Fibroblast of pulmonary artery (primary cell): ENCODE measurements at regions not wholly inside any gene's neighbourhood (a gene's known extent, or its start where the extent isn't known, plus 50 kb on each side); places are given as distances from the start of the nearest gene placed in this dataset.

Source experiments
- DNase-seq: peaks from one replicate; pipeline ENCODE4 v3.0.0-alpha.2; 2010; ENCODE audit warnings: low read depth
- H3K4me3 ChIP-seq: replicated peaks from 2 replicates; pipeline ENCODE4 v1.5.1; 2011; ENCODE audit warnings: low read depth, mild to moderate bottlenecking, control low read depth, low read length, moderate library complexity
- CTCF ChIP-seq: IDR thresholded peaks from 2 replicates; pipeline ENCODE4 v1.5.1; 2011; ENCODE audit warnings: mild to moderate bottlenecking, control low read depth, low read length, inconsistent platforms; ENCODE audit errors: missing control alignments

DNA sequence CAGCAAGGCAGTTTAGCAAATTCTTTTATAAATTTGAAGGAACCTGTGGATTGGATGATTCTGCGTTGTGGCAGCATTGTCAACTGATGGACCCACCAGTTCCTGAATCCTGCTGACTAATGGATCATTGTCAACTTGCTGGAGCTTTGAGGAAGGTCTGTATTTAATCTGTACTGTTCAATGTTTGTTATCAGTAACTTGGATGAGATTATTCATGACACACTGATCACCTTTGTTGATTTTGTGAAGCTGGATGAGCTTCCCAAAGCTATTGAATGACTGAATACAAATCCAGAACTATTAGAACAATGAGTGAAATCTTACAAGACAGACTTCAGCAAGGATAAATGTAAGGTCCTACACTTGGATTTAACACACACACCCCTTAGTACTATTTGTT is 101.3 kb downstream of the AQP4 start:
- no peak for DNase-seq
- TF ChIP-seq CTCF = no peak
- no peak overlapping the region for H3K4me3 ChIP-seq

DNA sequence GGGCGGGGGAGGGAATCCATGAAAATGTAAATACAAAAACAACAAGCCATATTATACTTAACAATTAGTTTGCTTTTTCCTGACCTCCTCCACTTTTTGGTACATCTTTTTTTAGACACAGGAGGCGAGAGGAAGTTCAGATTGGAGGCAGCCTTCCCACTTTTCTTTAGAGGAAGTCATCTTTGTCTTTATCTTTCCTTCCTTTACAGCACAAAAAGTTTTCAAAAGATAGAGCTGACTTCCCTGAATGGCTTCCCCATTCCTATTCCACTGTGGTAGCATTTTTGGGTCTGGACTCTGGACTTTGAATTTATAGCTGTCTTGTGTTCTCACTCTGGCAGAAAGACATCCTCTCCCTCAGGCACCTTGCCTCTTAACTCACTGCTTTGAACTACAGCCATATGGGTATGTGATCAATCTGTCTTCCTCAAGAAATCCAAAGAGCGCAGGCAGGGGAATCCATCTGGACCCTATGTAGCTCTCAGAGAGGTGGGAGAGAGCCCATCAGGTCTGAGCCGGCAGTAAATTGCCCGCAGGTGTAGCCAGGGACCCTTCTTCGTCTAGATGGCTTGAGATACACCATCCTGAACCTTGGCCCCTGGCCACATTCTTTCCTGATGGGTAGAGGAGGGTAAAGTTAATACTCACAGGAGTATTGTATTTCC is 101.9 kb downstream of the AQP4 start:
- DNase-seq = no peak
- TF ChIP-seq CTCF = no peak
- H3K4me3 ChIP-seq = no peak overlapping the region

- TF ChIP-seq CTCF = no peak
- no peak overlapping the region for H3K4me3 ChIP-seq
- no peak for DNase-seq
These were observed 108.1 kb downstream of the AQP4 start for GRCh38 chr18:26757263-26758019.

GRCh38 chr18:26756556-26756955 is 109.0 kb downstream of the AQP4 start:
- no peak for DNase-seq
- H3K4me3 ChIP-seq = no peak overlapping the region
- TF ChIP-seq CTCF = no peak

DNA sequence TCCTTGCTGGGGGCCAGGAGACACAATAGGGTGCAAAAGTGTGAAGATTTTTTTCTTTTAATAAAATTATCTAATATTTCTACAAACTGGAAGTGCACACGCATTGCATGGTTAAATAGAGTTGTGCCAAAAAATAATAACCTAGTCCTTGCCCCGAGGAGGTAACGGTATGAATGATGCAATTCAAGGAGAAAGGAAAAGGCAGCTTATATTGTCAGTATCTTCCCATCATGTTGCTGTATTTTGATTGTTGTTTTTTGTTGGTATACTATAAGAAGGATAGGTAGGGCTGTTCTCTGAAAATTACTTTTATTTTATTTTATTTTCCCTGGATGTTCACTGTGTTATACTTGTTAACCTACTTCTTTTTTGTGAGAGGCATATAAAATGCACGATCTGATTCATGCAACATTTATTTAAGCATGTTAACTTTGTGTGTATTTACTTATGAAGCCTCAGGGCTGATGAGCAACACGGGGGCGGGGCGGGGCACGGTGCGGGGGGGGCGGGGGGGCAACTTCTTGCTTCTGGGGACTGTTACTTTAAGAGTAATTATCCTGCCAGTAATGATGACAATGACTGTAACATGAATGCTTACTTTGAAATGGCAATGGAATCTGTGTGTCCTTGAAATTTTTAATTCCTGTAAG is 118.6 kb downstream of the AQP4 start:
- DNase-seq = no peak
- H3K4me3 ChIP-seq = no peak overlapping the region
- no peak for TF ChIP-seq CTCF

DNA sequence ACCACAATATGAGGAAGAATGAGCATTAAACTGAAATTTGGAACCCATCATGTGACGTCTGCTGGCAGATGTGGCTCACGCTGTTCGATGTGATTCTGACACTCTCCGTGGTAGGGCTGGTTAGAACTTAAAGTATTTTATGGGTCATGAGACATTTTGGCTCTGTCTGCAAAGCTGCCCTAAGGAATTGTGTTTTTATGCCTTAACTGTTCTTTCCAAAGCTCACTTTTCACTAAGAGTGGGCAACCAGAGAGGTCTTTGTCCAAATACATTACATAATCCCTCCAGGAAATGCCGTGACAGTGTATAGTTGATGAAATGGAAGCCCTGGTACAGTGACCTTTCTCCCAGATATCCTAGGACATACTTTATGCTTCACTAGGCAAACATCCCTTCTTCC is 119.1 kb downstream of the AQP4 start:
- H3K4me3 ChIP-seq = no peak overlapping the region
- no peak for TF ChIP-seq CTCF
- peak; percentile 29 for DNase-seq
